ENCODE measurements at regions not wholly inside any gene's neighbourhood (a gene's known extent, or its start where the extent isn't known, plus 50 kb on each side); places are given as distances from the start of the nearest gene placed in this dataset.

DNA sequence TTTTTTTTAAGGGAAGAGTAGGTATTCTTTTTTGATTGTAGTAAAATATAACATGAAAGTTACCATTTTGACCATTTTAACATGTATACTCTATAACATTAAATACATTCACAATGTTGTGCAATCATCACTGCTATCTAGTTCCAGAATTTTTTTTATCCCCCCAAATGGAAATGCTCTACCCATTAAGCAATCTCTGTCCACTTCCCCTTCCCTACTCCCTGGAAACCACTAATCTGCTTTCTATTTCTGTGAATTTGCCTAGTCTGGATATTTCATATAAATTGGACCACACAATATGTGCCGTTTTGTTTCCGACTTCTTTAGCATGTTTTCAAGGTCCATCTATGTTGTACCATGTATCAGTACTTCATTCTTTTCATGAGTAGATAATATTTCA is 429.5 kb downstream of the TLE1 start:
- no peak for DNase-seq (ENCODE audit: low read depth)

DNA sequence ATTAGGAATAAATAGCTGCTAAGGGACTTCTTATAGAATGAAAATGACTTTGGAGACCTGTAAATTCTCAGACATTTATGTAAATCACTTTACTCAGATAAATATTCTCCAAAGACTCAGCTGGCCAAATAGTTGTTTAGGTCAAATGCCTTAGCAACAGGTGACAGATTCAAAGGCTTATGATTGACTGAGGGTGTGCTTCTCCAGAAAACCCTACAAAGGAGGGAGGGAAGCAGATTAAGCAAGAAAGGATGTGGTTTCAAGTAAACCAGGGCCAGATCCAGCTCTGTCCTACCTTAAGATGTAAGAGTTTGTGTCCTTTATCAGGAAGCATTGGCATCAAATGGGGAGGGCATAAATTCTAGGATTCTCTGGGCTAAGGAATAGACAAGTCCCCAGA is 433.0 kb downstream of the TLE1 start:
- no peak for DNase-seq (ENCODE audit: low read depth)

DNA sequence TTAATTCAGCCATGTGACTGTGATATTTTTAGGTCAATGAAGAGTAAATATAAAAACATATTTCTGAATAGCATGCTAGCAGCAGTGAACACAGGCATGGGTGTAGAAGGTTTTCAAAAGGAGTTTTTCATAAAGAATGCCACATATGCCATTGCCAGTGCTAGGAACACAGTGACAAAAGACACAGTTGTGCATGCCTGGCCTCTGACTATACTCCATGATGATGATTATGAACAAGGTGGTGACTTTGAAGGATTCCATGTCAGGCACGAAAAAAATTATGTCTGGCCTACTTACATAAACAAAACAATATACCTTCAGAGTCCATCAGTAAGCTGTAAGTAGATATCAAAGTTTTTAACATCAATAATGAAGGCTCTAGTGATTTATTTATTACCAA is 438.7 kb downstream of the TLE1 start:
- DNase-seq (ENCODE audit: low read depth): no peak

DNA sequence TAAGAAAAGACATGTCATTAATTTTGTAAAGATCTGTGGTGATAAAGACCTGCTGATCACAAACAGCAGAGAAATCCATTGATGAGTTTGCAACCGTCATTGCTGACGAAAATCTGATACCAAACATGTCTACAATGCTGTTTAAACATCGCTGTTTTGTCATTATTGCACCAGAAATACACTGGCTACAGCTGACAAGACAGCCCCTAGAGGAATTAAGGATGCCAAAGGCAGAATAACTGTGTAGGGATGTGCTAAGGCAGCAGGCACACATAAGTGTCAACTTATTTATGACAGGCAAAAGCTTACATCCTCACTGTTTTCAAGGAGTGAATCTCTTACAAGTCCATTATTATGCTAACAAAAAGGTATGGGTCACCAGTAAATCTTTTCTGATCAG is 439.3 kb downstream of the TLE1 start:
- no peak for DNase-seq (ENCODE audit: low read depth)

DNA sequence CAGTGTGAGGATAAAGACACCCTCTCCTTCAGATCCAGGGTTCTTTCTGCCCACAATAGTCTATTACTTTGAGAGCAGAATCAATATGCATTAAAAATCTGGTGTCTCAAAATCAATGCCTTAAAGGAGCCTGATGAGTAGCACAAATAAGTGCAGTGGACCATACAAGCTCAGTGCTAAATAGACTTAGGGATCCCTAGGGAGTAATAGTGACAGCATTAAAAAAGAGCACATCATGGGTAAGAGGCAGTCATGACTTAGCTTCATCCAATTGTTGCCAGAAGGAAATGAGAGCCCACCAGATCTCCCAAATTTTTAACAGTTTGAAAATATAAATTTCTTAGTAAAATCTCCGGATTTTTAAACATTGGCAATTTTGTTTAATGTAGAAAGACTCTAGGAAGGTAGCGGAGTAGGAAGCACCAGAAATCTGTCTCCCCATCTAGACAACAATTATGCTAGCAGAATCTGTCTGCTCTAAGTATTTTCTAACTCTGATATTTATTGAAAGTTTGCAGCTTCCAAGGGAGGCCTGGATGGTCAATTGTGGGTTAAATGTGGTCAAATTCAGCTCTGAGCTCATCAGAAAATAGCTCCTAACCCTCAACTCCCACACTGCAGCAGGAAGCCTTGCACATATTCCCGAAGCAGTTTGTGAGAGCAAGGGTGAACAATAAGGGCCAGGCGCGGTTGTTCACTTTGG is 443.9 kb downstream of the TLE1 start:
- DNase-seq (ENCODE audit: low read depth): no peak

DNA sequence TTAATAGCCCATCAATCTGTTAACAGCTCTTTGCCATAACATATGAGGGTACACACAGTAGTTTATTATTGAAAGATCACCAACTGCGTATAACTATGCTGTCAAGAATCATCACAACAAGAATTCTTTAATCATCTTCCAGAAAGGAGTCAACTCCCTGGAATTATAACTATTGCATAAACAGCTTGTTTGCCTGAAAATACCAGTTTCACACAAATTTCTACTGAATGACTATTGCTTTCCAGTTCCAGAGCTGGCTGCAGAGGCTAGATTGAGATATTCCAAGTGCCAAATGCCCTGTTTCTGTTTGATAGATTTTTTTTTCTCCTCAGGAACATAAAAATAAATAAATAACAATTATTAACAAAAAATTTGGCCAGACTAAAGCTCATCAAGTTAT is 444.7 kb downstream of the TLE1 start:
- no peak for DNase-seq (ENCODE audit: low read depth)

DNA sequence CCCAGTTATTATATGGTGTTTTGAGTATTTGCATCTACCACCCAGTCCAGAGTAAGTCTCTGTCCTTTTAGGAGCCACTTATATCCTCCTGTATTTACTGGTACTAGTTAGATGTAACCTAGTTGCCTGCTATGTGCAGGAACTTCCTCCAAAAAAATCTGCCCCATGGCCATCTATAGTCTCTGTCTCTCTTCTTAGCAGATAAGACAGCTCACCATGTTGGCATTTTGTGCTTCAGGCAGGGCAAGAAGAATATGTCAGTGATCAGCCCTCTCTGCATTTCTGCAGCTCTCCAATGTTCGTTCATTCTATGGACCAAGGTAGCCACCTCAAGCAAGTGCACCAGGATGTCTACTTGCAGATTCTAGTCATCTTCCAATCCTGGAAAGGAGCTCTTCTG is 446.5 kb downstream of the TLE1 start:
- DNase-seq (ENCODE audit: low read depth): no peak

DNA sequence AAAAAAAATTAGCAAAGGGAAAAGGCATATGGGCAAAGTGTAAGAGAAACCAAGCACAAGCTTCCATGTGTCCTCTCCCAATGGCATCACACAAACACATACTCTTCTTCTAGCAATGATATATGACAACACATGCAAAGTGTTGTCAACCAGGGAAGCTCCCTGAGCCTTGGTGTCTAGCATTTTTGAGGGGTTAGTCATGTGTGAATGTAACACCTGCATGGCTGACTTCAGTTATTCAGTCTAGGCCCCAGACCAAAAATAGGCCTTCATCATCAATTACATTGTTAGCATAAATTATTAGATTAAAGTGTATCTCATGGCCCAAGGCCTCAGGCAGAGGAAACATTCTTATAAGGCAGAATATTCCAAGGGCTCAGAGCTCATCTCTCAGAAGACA is 450.0 kb downstream of the TLE1 start:
- DNase-seq (ENCODE audit: low read depth): no peak

DNA sequence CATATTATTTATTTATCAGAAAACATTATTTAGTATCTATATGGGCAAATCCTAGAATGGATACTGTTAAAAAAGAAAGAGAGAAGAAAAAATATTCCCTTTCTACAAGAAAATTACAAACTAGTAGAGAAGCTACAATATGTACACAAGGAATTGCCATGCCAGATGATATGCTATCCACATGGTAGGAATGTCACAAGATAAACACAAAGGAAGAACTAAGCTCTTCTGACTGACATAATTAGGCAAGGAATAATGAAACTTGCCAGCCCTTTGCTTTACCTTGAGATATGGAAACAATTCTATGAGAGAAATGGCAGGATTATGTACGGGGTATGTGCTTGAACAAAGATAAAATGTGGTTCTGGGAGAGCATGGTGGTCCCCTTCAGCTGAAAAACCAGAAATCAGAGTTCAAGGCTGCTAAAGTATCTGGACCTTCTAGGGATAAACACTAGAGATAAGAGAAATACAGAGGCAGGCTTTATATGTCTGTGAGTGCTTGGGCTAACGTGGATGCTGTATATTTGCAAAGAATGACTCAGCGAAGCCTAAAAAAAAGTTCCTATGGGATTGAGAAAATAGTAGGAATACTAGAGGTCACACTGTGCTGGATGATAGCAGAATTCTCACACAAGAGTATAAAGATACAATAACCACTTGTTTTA is 451.6 kb downstream of the TLE1 start:
- no peak for DNase-seq (ENCODE audit: low read depth)

DNA sequence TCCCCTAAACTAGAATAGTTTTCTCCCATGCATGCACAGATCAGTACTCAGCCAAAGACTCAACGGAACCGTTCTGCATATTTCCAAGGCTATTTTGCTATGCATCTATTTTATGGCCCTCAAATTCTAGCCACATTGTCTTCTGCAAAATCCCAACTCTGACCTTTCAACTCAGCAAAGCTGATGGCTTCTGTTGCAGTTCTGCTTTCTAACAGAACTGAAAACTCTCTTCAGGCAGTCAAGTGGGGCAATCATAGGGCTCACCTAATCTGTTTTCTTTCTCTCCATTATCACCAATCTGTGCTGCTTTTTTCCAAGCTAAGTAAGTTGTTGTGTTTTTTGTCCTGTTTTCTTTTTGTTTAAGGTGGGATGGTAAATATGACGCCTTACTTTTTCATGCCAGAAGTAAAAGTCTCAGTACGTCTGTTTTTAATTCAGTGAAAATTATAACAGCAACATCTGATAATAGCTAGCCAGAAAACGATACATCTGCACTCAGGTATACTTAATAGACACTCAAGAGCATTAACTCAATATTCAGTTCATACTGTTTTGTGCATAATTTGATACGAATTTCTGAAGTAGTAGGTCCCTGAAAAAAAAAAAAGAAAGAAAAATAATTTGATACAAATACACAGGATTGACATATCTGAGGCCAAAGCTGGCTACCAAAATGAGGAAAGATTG is 454.3 kb downstream of the TLE1 start:
- no peak for DNase-seq (ENCODE audit: low read depth)

DNA sequence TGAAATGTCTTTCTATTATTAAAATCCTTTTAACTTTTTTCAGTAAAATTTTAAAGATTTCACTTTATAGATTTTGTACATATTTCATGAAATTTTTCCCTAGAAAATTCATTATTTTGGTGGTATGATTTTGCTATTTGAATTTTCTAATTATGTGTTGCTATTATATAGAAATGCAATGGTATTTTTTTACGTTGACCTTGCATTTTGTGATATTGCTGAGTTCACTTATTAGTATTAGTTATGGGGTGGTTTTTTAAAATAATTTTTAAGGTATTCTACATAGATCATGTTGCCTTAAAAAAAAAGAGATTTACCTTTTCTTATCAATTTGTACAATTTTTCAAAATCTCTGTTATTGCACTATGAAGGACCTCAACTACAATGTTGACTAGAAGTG is 458.3 kb downstream of the TLE1 start:
- DNase-seq (ENCODE audit: low read depth): no peak

DNA sequence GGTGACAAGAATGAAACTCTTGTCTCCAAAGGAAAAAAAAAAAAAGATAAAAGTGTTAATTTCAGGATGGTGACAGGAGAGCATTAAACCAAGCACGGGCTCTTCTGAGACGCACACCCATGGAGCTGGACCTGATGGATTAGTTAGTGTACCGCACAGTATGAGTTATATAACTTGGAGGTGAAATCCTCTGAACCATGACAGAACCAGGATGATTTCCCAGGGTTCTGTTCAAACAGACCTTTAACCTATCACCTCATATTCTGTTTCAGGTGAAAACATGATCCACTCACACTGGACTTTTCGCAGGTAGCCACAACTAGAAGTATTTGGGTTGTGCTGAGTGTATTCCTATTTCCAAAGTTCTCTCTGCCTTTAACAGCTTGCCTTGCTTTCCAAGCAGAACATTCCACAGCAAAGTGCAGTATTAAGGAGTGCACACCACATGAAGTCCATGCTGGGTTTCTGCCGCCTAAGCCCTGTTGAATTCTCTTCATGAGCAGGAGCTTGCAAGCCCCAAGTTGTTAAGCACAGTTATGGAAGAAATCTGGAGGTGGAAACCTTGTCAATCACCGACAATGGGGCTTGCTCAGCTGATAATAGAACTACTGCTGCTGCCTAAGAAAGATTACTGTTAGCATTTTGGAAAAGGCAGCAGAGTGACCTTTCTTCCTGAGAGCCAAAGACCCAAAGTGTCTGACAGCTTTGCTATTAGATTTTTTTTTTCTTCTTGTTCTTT is 461.7 kb downstream of the TLE1 start:
- no peak for DNase-seq (ENCODE audit: low read depth)

DNA sequence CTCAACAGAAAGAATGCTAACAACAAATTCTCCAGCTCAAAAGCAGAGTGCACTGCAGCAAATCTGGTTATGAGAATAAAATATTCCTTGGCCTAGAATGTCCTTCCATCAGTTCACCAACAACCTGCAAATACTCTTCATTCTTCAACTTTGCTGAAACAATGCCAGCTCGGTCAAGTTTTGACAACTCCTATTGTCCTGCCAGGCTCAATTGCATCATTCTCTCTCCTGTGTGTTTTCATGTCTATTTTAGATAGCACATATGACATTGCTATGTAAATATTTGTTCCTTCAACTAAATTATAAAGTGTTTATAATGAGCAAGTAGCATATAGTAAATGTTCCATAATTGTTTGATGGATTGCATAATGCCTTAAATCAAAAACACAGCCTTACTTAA is 463.8 kb downstream of the TLE1 start:
- no peak for DNase-seq (ENCODE audit: low read depth)

DNA sequence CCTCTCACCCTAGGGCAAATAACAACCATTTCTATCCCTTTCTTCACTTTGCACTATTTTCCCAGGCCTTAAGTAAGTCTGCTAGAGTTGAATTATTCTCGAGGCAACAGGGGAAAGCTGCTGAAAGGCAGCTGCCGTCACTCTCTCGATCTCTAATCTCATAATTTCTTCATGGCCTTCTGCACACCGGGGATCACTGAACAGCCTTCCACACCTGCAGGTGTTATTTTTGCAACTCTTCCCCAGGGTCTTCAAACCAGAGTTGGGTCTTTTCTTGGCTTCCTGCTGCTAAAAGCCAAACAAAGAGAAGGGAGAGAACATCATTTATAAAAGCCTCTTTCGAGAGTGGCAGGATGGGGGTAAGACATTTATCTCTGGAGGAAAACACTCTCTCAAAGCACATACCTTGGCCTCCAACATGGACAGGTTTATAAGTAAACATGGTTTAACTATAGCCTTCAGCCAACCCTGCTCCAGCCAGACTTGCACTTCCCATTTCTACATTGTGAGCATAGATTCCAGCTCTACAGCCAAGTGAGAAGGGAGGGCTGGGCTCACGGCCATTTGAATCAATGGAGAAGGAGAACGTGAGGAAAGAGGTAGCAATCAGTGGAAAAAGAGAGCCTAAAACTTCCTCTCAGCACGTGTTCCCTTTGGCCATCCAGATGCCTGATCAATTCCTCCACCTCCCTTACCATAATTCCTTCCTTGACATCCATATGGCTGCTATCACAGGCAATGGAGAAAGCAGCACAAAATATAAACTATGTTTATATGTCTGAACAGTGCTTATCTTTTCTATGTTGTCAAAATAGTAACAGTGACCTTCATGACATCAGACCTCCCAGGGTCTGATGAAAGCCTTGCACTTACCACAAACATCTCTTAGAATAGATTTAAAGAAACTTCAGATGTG is 464.9 kb downstream of the TLE1 start:
- DNase-seq (ENCODE audit: low read depth): no peak

DNA sequence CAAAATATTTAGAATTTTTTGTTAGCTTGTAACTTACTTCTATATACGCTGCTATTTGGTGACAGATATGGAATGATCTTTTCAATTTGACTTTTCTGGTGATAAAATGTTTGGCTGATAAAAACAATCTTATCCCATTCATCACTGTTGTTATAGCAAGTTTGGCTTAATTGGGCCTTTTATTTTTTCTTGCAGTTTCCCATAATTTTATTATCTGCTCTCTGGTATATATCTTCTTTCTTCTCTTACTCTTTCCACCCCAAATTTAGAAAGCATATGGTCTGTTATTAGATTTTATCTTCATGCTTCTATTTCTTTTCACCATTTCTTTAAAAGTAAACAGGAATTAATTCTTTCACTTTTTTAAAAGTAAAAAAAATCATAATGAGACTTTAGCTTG is 474.4 kb downstream of the TLE1 start:
- no peak for DNase-seq (ENCODE audit: low read depth)

DNA sequence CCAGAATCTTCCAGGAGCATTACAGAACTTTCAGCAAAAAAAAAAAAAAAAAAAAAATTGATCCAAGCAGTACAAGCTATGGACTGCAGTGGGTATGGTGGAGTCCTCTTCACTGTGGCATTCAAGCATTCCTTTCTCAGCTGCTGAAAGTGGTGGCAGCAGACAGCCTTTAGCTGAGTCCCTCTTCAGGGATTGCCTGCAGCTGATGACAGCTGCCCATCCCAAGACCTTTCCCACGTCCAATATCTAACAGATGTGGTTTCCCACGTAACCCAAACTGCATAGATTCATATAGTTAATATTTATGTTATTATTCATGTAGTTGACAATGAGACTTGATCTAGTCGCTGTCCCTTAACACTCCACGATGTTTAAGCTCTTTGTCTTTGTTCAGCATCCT is 475.9 kb downstream of the TLE1 start:
- no peak for DNase-seq (ENCODE audit: low read depth)

DNA sequence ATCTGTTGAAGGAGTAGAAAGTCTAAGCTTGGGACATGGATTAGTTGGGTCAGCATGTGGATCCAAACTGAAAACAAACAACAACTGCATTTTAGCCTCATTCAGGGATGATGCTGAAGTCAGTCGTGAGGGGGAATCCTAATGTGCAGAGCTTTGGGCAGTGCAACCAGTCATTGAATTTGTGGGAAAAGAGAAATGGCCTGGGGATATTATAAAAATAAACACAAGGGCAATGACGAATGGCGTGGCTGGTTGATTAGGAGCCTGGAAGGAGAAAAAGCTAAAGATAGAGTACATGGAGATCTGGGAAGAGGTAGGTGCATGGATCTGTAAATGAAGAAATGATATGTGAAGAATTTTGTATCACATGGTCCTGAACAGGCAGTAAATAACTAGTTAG is 477.6 kb downstream of the TLE1 start:
- no peak for DNase-seq (ENCODE audit: low read depth)

DNA sequence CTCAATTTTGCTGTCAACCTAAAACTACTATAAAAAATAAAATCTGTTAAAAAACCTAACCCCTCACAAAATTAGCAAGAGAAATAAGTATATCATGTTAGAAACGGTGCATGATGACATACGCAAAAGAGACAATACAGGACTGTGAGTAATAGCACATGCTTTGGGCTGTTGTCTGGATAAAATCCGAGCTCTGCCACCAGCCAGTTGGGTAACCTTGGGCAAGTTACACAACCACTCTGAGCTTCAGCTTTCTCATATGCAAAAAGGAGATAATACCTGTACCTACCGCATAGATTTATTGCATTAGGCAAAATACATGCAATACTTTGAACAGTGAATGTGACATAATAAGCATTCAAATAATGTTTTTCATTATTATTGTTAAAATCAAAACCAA is 481.7 kb downstream of the TLE1 start:
- no peak for DNase-seq (ENCODE audit: low read depth)

DNA sequence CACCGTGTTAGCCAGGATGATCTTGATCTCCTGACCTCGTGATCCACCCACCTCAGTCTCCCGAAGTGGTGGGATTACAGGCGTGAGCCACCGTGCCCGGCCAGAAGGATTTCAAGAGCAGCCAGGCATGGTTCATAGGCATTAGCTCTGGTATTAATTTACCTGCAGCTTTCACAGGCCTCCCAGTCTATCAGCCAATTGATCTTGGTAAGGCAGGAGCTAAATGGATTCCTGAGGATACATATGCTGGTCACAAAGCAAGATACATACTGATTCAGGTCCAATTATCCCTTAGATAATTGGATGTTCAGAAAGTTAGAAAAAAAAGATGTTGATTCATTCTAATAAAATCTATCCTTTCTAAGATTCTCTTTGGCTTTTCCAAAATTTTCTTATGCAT is 487.1 kb downstream of the TLE1 start:
- DNase-seq (ENCODE audit: low read depth): no peak

DNA sequence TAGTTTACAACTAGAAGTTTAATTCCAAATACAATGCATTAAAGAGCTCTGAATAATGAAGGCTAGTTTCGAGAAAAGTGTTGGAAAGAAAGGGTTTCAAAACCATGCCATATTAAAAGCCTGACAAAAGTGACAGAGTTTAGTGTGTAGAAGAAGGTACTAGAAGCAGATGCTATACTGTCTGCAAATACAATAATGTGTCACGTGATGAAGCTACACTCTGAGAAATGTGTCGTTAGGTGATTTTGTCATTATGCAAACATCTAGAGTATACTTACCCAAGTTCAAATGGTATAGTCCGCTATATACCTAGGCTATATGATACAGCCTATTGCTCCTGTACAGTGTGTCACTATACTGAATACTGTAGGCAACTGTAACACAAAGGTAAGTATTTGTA is 494.1 kb downstream of the TLE1 start:
- no peak for DNase-seq (ENCODE audit: low read depth)

DNA sequence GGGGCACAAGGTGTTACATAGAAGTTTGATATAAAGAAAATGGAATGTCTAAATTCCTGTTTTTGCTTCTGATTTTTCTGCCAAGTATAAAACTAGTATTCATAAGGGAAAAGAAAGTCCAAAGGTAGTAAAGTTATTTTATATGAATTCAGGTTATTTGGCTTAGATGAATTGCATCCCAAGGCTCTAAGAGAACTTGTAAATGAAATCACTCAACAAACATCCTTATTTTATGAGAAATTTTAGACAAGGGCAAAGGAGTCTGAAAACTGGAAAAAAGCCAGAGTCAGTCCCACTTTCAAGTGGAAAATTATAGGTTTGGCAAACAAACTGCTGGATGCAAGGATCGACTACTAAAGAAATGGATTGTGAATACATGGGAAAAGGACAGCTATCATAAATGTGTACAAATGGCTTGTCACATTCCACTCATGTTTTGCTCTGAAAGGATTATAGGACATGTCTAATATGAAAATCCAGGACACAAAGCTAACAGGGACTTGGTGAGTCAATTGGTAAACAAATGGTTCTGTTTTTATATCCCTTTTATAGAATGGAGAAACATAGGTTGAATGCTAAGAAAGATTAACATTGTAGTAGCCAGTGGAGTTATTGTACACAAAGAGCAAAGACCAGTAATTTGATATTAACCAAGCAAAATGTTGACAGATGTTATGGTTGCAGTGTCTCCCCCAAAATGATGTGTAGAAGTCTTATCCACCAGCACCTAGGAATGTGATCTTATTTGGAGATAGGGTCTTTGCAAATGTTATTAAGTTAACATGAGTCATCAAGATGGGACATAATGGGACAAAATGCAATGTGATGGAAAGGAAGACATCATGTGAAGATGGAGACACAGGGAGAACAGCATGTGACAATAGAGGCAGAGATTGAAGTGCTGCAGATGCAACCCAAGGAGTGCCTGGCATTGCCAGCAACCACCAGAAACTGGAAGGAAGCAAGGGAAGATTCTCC is 495.7 kb downstream of the TLE1 start:
- DNase-seq (ENCODE audit: low read depth): no peak
